Caco-2 (cell line): ENCODE measurements at regions not wholly inside any gene's neighbourhood (a gene's known extent, or its start where the extent isn't known, plus 50 kb on each side); places are given as distances from the start of the nearest gene placed in this dataset.

ENCODE experiments used
- BruUV-seq: library from RNA; stranded (reverse); fragments of 400-500 nt; replicated peaks from 2 replicates; lab custom pipeline; 2021; lab: Mats Ljungman, UMichigan
- CTCF ChIA-PET: fragments of 300-600 bp; sonication (Branson Sonifier 250); formaldehyde crosslinking; loops from one replicate; lab custom pipeline; 2022; ENCODE audit warnings: antibody characterized with exemption; lab: Charles Lee
- POLR2A ChIA-PET: fragments of 300-600 bp; sonication (Branson Sonifier 250); formaldehyde crosslinking; loops from one replicate; lab custom pipeline; 2022; ENCODE audit warnings: antibody characterized with exemption; lab: Charles Lee
- DNase-seq, 2 experiments: peaks; one replicate each; pipeline versions ENCODE4 v3.0.0 to v3.0.0-alpha.2; 2020 to 2022
- H3K27me3 ChIP-seq: replicated peaks from 2 replicates; pipeline ENCODE4 v1.6.0; 2011; ENCODE audit warnings: low read length; ENCODE audit not compliant: control insufficient read depth, insufficient read depth
- H3K36me3 ChIP-seq: 2 replicates; pipeline ENCODE4 v1.5.1; 2011; ENCODE audit warnings: low read length; ENCODE audit not compliant: control insufficient read depth, insufficient read depth
- H3K4me1 ChIP-seq: fragments of 250-450 bp; sonication (Bioruptor Pico); 2 replicates; pipeline ENCODE4 v1.5.1; 2020; ENCODE audit warnings: mild to moderate bottlenecking
- H3K4me3 ChIP-seq: 2 replicates; pipeline ENCODE4 v1.5.1; 2011; ENCODE audit warnings: low read depth, mild to moderate bottlenecking, control low read depth, low read length
- H3K9me3 ChIP-seq: fragments of 250-450 bp; sonication (Bioruptor Pico); 2 replicates; pipeline ENCODE4 v1.5.1; 2020; ENCODE audit warnings: mild to moderate bottlenecking, moderate library complexity
- H3K27ac Mint-ChIP-seq: one replicate; pipeline ENCODE4 v1.8.0; 2022; ENCODE audit warnings: mixed read lengths; ENCODE audit not compliant: unreplicated experiment
- H3K27me3 Mint-ChIP-seq: one replicate; pipeline ENCODE4 v1.8.0; 2022; ENCODE audit warnings: mixed read lengths; ENCODE audit not compliant: insufficient read depth, unreplicated experiment
- H3K36me3 Mint-ChIP-seq: one replicate; pipeline ENCODE4 v1.8.0; 2022; ENCODE audit warnings: mild to moderate bottlenecking, mixed read lengths; ENCODE audit not compliant: insufficient read depth, unreplicated experiment
- H3K4me1 Mint-ChIP-seq: one replicate; pipeline ENCODE4 v1.8.0; 2022; ENCODE audit warnings: low read depth, mixed read lengths; ENCODE audit not compliant: unreplicated experiment
- H3K4me3 Mint-ChIP-seq: one replicate; pipeline ENCODE4 v1.8.0; 2022; ENCODE audit warnings: mild to moderate bottlenecking, moderate library complexity, mixed read lengths; ENCODE audit not compliant: unreplicated experiment
- H3K9me3 Mint-ChIP-seq: one replicate; pipeline ENCODE4 v1.8.0; 2022; ENCODE audit warnings: mixed read lengths; ENCODE audit not compliant: unreplicated experiment
- intact Hi-C: fragments of 100-400 bp; cut with micrococcal nuclease; formaldehyde crosslinking; loops from one replicate; pipeline ENCODE4 v1.10.0; 2022; ENCODE audit not compliant: unreplicated experiment
- TF ChIP-seq, protein P1 (sequence below), 2 experiments: fragments of 200-600 bp in 1 of 2; IDR thresholded peaks; 1 replicate in 1 of 2; 2 replicates in 1 of 2; pipeline versions ENCODE4 v1.5.1 to v1.8.0; 2011 to 2022; ENCODE audit warnings: antibody characterized with exemption in 1 of 2, control low read depth in 1 of 2, inconsistent platforms in 1 of 2, low read depth in 1 of 2, low read length in 1 of 2, mild to moderate bottlenecking in 1 of 2, moderate library complexity in 1 of 2; ENCODE audit not compliant: insufficient read depth in 1 of 2, severe bottlenecking in 1 of 2, unreplicated experiment in 1 of 2

- ChIA-PET POLR2A (no interaction called here), CTCF (no interaction called here)
- Mint-ChIP-seq H3K27ac (no peak overlapping the region), H3K27me3 (peaks cover 13% of the 10 kb centered on the region), H3K4me1 (no peaks in the 10 kb centered on the region), H3K4me3 (no peak overlapping the region), H3K9me3 (no peaks in the 10 kb centered on the region), H3K36me3 (no peaks in the 10 kb centered on the region)
- Histone ChIP-seq H3K36me3 (no peaks in the 10 kb centered on the region), H3K9me3 (no peaks in the 10 kb centered on the region), H3K27me3 (no peaks in the 10 kb centered on the region), H3K4me3 (no peak overlapping the region), H3K4me1 (no peaks in the 10 kb centered on the region)
- intact Hi-C loops = loop anchor here (5.0 kb wide), 1 partner anchor 188 kb away; no protein-coding TSS in a partner anchor
- no peak for DNase-seq
- TF ChIP-seq, protein P1, sequence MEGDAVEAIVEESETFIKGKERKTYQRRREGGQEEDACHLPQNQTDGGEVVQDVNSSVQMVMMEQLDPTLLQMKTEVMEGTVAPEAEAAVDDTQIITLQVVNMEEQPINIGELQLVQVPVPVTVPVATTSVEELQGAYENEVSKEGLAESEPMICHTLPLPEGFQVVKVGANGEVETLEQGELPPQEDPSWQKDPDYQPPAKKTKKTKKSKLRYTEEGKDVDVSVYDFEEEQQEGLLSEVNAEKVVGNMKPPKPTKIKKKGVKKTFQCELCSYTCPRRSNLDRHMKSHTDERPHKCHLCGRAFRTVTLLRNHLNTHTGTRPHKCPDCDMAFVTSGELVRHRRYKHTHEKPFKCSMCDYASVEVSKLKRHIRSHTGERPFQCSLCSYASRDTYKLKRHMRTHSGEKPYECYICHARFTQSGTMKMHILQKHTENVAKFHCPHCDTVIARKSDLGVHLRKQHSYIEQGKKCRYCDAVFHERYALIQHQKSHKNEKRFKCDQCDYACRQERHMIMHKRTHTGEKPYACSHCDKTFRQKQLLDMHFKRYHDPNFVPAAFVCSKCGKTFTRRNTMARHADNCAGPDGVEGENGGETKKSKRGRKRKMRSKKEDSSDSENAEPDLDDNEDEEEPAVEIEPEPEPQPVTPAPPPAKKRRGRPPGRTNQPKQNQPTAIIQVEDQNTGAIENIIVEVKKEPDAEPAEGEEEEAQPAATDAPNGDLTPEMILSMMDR (IDR thresholded peaks at IDR 0.05; ENCODE audit: insufficient read depth in 1 of 2, low read depth in 1 of 2, low read length in 1 of 2, severe bottlenecking in 1 of 2, unreplicated experiment in 1 of 2) = no peak
- BruUV-seq = no TSS peak
Observed at GRCh38 chr17:77824102-77824779, 134.3 kb upstream of the TNRC6C start.

DNA sequence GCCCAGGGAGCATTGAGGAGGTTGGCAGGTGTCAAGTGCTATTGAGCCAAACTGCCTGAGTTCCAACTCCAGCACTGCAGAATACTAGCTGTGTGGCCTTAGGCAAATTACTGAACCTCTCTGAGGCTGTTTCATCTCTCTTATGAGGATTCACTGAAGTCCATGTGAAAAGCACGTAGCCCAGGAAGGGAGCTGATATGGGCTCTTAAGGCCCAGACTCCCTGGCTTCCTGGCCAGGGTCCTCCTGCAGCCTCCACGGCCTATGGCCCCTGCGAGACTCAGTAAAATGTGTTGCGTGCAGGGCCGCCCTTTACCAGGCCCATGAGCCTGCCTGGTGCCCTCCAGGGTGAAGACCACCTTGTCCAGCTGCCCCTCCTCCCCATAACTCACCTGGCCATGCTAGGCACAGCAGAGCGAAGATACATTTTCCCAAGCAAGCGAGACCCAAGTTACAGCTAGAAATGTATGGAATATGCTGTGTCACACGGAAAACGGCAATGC, 133.7 kb upstream of the TNRC6C start:
- Histone ChIP-seq H3K36me3 (no peaks in the 10 kb centered on the region), H3K9me3 (no peaks in the 10 kb centered on the region), H3K4me1 (no peaks in the 10 kb centered on the region), H3K4me3 (no peak overlapping the region), H3K27me3 (no peaks in the 10 kb centered on the region)
- intact Hi-C loops = loop anchor here (5.0 kb wide), 1 partner anchor 187 kb away; no protein-coding TSS in a partner anchor
- POLR2A ChIA-PET = no interaction called here
- DNase-seq = no peak
- Mint-ChIP-seq H3K4me1 (no peaks in the 10 kb centered on the region), H3K4me3 (no peak overlapping the region), H3K9me3 (no peaks in the 10 kb centered on the region), H3K36me3 (no peaks in the 10 kb centered on the region), H3K27ac (no peak overlapping the region), H3K27me3 (peaks cover 11% of the 10 kb centered on the region)
- CTCF ChIA-PET = no interaction called here
- TF ChIP-seq, protein P1 (IDR thresholded peaks at IDR 0.05; ENCODE audit: insufficient read depth in 1 of 2, low read depth in 1 of 2, low read length in 1 of 2, severe bottlenecking in 1 of 2, unreplicated experiment in 1 of 2) = no peak
- no TSS peak for BruUV-seq

DNA sequence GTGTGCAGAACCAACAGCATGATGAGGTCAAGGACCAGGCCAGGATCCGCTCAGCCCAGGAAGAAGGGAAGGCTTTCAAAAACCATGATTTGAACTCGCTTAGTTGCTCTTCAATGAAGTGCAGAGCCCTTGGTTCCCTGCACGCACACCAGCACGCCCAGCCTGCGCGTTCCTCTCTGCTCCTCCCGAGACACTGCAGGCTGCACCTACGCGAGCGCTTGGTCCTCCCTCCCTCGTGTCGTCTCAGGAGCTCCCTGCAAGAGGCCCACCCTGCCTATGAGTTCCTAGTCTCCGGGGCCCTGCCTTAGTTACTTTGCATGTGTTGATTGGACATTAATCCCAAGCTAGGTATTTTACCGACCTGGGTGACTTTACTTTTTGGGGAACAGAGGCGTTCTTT, 132.9 kb upstream of the TNRC6C start:
- intact Hi-C loops = no loop called here
- TF ChIP-seq, protein P1 (IDR thresholded peaks at IDR 0.05; ENCODE audit: insufficient read depth in 1 of 2, low read depth in 1 of 2, low read length in 1 of 2, severe bottlenecking in 1 of 2, unreplicated experiment in 1 of 2) = no peak
- DNase-seq = no peak
- no TSS peak for BruUV-seq
- Histone ChIP-seq H3K27me3 (no peaks in the 10 kb centered on the region), H3K36me3 (no peaks in the 10 kb centered on the region), H3K4me3 (no peak overlapping the region), H3K9me3 (no peaks in the 10 kb centered on the region), H3K4me1 (no peaks in the 10 kb centered on the region)
- Mint-ChIP-seq H3K9me3 (no peaks in the 10 kb centered on the region), H3K4me1 (no peaks in the 10 kb centered on the region), H3K27ac (no peak overlapping the region), H3K27me3 (peaks cover 11% of the 10 kb centered on the region), H3K4me3 (no peak overlapping the region), H3K36me3 (no peaks in the 10 kb centered on the region)
- ChIA-PET POLR2A (no interaction called here), CTCF (no interaction called here)
